ENCODE measurements at regions not wholly inside any gene's neighbourhood (a gene's known extent, or its start where the extent isn't known, plus 50 kb on each side); places are given as distances from the start of the nearest gene placed in this dataset.
A peak's percentile ranks its signal among the peaks of the same experiment; 100 is the strongest.

GRCh38 chr7:41096917-41097316, 606.0 kb downstream of the INHBA start:
- H3K27me3 Mint-ChIP-seq (ENCODE audit: insufficient read depth, unreplicated experiment): no peaks in the 10 kb centered on the region
- no TSS peak for BruUV-seq (replicated peaks)
- no peak for DNase-seq (ENCODE audit: unreplicated experiment)
- CTCF ChIA-PET: no interaction called here
- no peak overlapping the region for H3K4me3 Mint-ChIP-seq (ENCODE audit: unreplicated experiment)
- peaks cover 6% of the 10 kb centered on the region for H3K4me1 Mint-ChIP-seq (ENCODE audit: insufficient read depth, unreplicated experiment)
- POLR2A ChIA-PET: no interaction called here
- intact Hi-C loops (cut with micrococcal nuclease): no loop called here
- no peak overlapping the region for H3K27ac Mint-ChIP-seq (ENCODE audit: low read depth, unreplicated experiment)
- TF ChIP-seq CTCF (IDR thresholded peaks at IDR 0.05; ENCODE audit: unreplicated experiment): no peak
- H3K36me3 Mint-ChIP-seq (ENCODE audit: insufficient read depth, unreplicated experiment): no peaks in the 10 kb centered on the region
- no peaks in the 10 kb centered on the region for H3K9me3 Mint-ChIP-seq (ENCODE audit: unreplicated experiment)

GRCh38 chr7:41093141-41093540, 609.7 kb downstream of the INHBA start:
- Mint-ChIP-seq H3K27me3 (ENCODE audit: insufficient read depth, unreplicated experiment) (no peaks in the 10 kb centered on the region), H3K27ac (ENCODE audit: low read depth, unreplicated experiment) (no peak overlapping the region), H3K9me3 (ENCODE audit: unreplicated experiment) (peaks cover 8% of the 10 kb centered on the region), H3K36me3 (ENCODE audit: insufficient read depth, unreplicated experiment) (no peaks in the 10 kb centered on the region), H3K4me3 (ENCODE audit: unreplicated experiment) (no peak overlapping the region), H3K4me1 (ENCODE audit: insufficient read depth, unreplicated experiment) (no peaks in the 10 kb centered on the region)
- no peak for DNase-seq (ENCODE audit: unreplicated experiment)
- intact Hi-C loops (cut with micrococcal nuclease): no loop called here
- ChIA-PET CTCF (interaction anchor here (0.6 kb wide), 2 partner anchors 624 to 763 kb away, joined by 3 to 4 read pairs; no protein-coding TSS in a partner anchor), POLR2A (interaction anchor here (0.6 to 1.2 kb wide), 2 partner anchors 11 to 234 kb away, joined by 3 read pairs; no protein-coding TSS in a partner anchor)
- no TSS peak for BruUV-seq (replicated peaks)
- no peak for TF ChIP-seq CTCF (IDR thresholded peaks at IDR 0.05; ENCODE audit: unreplicated experiment)

GRCh38 chr7:41085244-41085643, 617.6 kb downstream of the INHBA start:
- POLR2A ChIA-PET: no interaction called here
- Mint-ChIP-seq H3K36me3 (ENCODE audit: insufficient read depth, unreplicated experiment) (no peaks in the 10 kb centered on the region), H3K4me1 (ENCODE audit: insufficient read depth, unreplicated experiment) (no peaks in the 10 kb centered on the region), H3K9me3 (ENCODE audit: unreplicated experiment) (peaks cover 8% of the 10 kb centered on the region), H3K4me3 (ENCODE audit: unreplicated experiment) (no peak overlapping the region), H3K27ac (ENCODE audit: low read depth, unreplicated experiment) (no peak overlapping the region), H3K27me3 (ENCODE audit: insufficient read depth, unreplicated experiment) (no peaks in the 10 kb centered on the region)
- peak; percentile 29 for DNase-seq (ENCODE audit: unreplicated experiment)
- CTCF ChIA-PET: no interaction called here
- no TSS peak for BruUV-seq (replicated peaks)
- TF ChIP-seq CTCF (IDR thresholded peaks at IDR 0.05; ENCODE audit: unreplicated experiment): no peak
- intact Hi-C loops (cut with micrococcal nuclease): no loop called here

- Mint-ChIP-seq H3K4me3 (ENCODE audit: unreplicated experiment) (no peak overlapping the region), H3K27ac (ENCODE audit: low read depth, unreplicated experiment) (no peak overlapping the region), H3K9me3 (ENCODE audit: unreplicated experiment) (peaks cover 3% of the 10 kb centered on the region), H3K27me3 (ENCODE audit: insufficient read depth, unreplicated experiment) (no peaks in the 10 kb centered on the region), H3K4me1 (ENCODE audit: insufficient read depth, unreplicated experiment) (no peaks in the 10 kb centered on the region), H3K36me3 (ENCODE audit: insufficient read depth, unreplicated experiment) (no peaks in the 10 kb centered on the region)
- ChIA-PET CTCF (interaction anchor here (0.6 kb wide), 1 partner anchor 613 kb away, joined by 3 read pairs; no protein-coding TSS in a partner anchor), POLR2A (no interaction called here)
- TF ChIP-seq CTCF (IDR thresholded peaks at IDR 0.05; ENCODE audit: unreplicated experiment): no peak
- intact Hi-C loops (cut with micrococcal nuclease): no loop called here
- no TSS peak for BruUV-seq (replicated peaks)
- DNase-seq (ENCODE audit: unreplicated experiment): no peak
Observed at GRCh38 chr7:41084381-41084780, 618.5 kb downstream of the INHBA start.

Measured in MCF 10A (cell line).